IMR-90 (cell line): ENCODE measurements at regions not wholly inside any gene's neighbourhood (a gene's known extent, or its start where the extent isn't known, plus 50 kb on each side); places are given as distances from the start of the nearest gene placed in this dataset.
"Not testable (repeated sequence)": the region's sequence is repeated elsewhere in the genome, so short reads cannot be mapped to it uniquely, and the experiment has no call there.

ENCODE experiments used
- CEBPB ChIP-seq: IDR thresholded peaks from 2 replicates; pipeline ENCODE4 v1.6.1; 2012; ENCODE audit warnings: low read depth, low read length, improper control_type of control experiment
- CHD1 ChIP-seq: IDR thresholded peaks from 2 replicates; pipeline ENCODE4 v1.6.1; 2012; ENCODE audit warnings: low read depth, low read length, improper control_type of control experiment
- FOS ChIP-seq: fragments of 150-350 bp; IDR thresholded peaks from 2 replicates; pipeline ENCODE4 v1.6.1; 2016; ENCODE audit warnings: low read depth, low read length
- MAZ ChIP-seq: IDR thresholded peaks from 2 replicates; pipeline ENCODE4 v1.6.1; 2012; ENCODE audit warnings: low read depth, mild to moderate bottlenecking, low read length, improper control_type of control experiment, moderate library complexity, borderline replicate concordance
- MXI1 ChIP-seq: IDR thresholded peaks from 2 replicates; pipeline ENCODE4 v1.6.1; 2012; ENCODE audit warnings: low read depth, mild to moderate bottlenecking, low read length, moderate library complexity, borderline replicate concordance
- POLR2A ChIP-seq: IDR thresholded peaks from 2 replicates; pipeline ENCODE4 v1.6.1; 2012; ENCODE audit warnings: mild to moderate bottlenecking, low read depth, low read length
- TF ChIP-seq, protein P1 (sequence below): conservative IDR thresholded peaks from 2 replicates; pipeline ENCODE4 v1.5.1; 2012; ENCODE audit warnings: mild to moderate bottlenecking, low read depth, low read length, improper control_type of control experiment
- TF ChIP-seq, protein P2 (sequence below): fragments of 150-350 bp; IDR thresholded peaks from 2 replicates; pipeline ENCODE4 v1.6.1; 2017; ENCODE audit warnings: mild to moderate bottlenecking, antibody characterized with exemption, low read length, low read depth

DNA sequence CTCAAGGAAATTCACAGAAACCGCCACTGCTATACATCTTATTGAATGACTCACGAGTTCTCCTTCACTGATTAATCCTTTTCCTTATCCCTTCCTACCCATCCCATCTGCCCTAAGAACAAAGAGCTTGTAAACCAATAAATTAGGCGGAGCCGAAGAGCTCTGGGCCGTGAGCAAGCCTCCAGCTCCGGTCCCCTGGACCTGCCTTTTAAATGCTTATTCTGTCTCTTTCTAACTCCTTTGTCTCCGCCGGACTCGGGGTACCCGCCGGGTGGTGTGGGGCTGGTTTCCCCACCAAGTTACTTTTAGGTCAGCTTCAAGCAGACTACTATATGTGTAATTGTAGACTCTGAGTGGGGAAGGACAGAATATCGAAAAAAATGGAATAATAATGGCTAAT, 336.1 kb upstream of the MDGA2 start:
- TF ChIP-seq, protein P1, sequence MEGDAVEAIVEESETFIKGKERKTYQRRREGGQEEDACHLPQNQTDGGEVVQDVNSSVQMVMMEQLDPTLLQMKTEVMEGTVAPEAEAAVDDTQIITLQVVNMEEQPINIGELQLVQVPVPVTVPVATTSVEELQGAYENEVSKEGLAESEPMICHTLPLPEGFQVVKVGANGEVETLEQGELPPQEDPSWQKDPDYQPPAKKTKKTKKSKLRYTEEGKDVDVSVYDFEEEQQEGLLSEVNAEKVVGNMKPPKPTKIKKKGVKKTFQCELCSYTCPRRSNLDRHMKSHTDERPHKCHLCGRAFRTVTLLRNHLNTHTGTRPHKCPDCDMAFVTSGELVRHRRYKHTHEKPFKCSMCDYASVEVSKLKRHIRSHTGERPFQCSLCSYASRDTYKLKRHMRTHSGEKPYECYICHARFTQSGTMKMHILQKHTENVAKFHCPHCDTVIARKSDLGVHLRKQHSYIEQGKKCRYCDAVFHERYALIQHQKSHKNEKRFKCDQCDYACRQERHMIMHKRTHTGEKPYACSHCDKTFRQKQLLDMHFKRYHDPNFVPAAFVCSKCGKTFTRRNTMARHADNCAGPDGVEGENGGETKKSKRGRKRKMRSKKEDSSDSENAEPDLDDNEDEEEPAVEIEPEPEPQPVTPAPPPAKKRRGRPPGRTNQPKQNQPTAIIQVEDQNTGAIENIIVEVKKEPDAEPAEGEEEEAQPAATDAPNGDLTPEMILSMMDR = not testable (repeated sequence)
- not testable (repeated sequence) for TF ChIP-seq POLR2A, FOS, CEBPB, MAZ, MXI1, CHD1
- TF ChIP-seq, protein P2, sequence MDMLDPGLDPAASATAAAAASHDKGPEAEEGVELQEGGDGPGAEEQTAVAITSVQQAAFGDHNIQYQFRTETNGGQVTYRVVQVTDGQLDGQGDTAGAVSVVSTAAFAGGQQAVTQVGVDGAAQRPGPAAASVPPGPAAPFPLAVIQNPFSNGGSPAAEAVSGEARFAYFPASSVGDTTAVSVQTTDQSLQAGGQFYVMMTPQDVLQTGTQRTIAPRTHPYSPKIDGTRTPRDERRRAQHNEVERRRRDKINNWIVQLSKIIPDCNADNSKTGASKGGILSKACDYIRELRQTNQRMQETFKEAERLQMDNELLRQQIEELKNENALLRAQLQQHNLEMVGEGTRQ = not testable (repeated sequence)
